GM21526 (cell line): ENCODE measurements at regions not wholly inside any gene's neighbourhood (a gene's known extent, or its start where the extent isn't known, plus 50 kb on each side); places are given as distances from the start of the nearest gene placed in this dataset.

Experiments used
- ATAC-seq: cut with Tn5 transposase; IDR thresholded peaks from one replicate; pipeline ENCODE4 v1.9.1; 2021; ENCODE audit warnings: moderate library complexity; ENCODE audit not compliant: unreplicated experiment, low FRiP score

- ATAC-seq = no peak
These were observed 1302.6 kb upstream of the FAM98A start for GRCh38 chr2:34901739-34902138.

- ATAC-seq = no peak
These were observed 1300.0 kb upstream of the FAM98A start for GRCh38 chr2:34899079-34899478.

- no peak for ATAC-seq
These were observed 1293.7 kb upstream of the FAM98A start for GRCh38 chr2:34892766-34893165.

GRCh38 chr2:34892256-34892655 is 1293.2 kb upstream of the FAM98A start:
- no peak for ATAC-seq

- ATAC-seq = no peak
These were observed 1276.1 kb upstream of the FAM98A start for GRCh38 chr2:34875091-34875745.

GRCh38 chr2:34853646-34854045 is 1254.5 kb upstream of the FAM98A start:
- no peak for ATAC-seq

GRCh38 chr2:34851804-34852203 is 1252.7 kb upstream of the FAM98A start:
- ATAC-seq = no peak

GRCh38 chr2:34849827-34850226 is 1250.7 kb upstream of the FAM98A start:
- no peak for ATAC-seq

GRCh38 chr2:34848691-34849090 is 1249.6 kb upstream of the FAM98A start:
- ATAC-seq = no peak

- no peak for ATAC-seq
These were observed 1249.0 kb upstream of the FAM98A start for GRCh38 chr2:34848132-34848531.

GRCh38 chr2:34844629-34845028 is 1245.5 kb upstream of the FAM98A start:
- ATAC-seq = no peak

GRCh38 chr2:34838408-34838807 is 1239.3 kb upstream of the FAM98A start:
- ATAC-seq = no peak

GRCh38 chr2:34836361-34836760 is 1237.3 kb upstream of the FAM98A start:
- no peak for ATAC-seq

GRCh38 chr2:34831096-34831495 is 1232.0 kb upstream of the FAM98A start:
- ATAC-seq = no peak

- ATAC-seq = no peak
These were observed 1229.4 kb upstream of the FAM98A start for GRCh38 chr2:34828481-34828880.

- no peak for ATAC-seq
These were observed 1228.3 kb upstream of the FAM98A start for GRCh38 chr2:34827398-34827797.

GRCh38 chr2:34825686-34826085 is 1226.6 kb upstream of the FAM98A start:
- ATAC-seq = no peak

GRCh38 chr2:34822616-34823015 is 1223.5 kb upstream of the FAM98A start:
- no peak for ATAC-seq

- no peak for ATAC-seq
These were observed 1216.1 kb upstream of the FAM98A start for GRCh38 chr2:34815052-34815741.

- ATAC-seq = no peak
These were observed 1211.4 kb upstream of the FAM98A start for GRCh38 chr2:34810456-34810855.

- no peak for ATAC-seq
These were observed 1209.3 kb upstream of the FAM98A start for GRCh38 chr2:34808426-34808825.

GRCh38 chr2:34806891-34807290 is 1207.8 kb upstream of the FAM98A start:
- ATAC-seq = no peak
